Activated naive CD8-positive, alpha-beta T cell treated with anti-CD3 and anti-CD28 coated beads for 36 hours (primary cell): ENCODE measurements at regions not wholly inside any gene's neighbourhood (a gene's known extent, or its start where the extent isn't known, plus 50 kb on each side); places are given as distances from the start of the nearest gene placed in this dataset.
A peak's percentile ranks its signal among the peaks of the same experiment; 100 is the strongest.
"Not testable (repeated sequence)": the region's sequence is repeated elsewhere in the genome, so short reads cannot be mapped to it uniquely, and the experiment has no call there.

Experiments used
- DNase-seq: peaks from one replicate; pipeline ENCODE4 v3.0.0; 2021
- H3K27ac Mint-ChIP-seq: one replicate; pipeline ENCODE4 v1.8.0; 2022; ENCODE audit warnings: mild to moderate bottlenecking, moderate library complexity, mixed read lengths
- H3K27me3 Mint-ChIP-seq: one replicate; pipeline ENCODE4 v1.8.0; 2022; ENCODE audit warnings: mild to moderate bottlenecking, mixed read lengths
- H3K36me3 Mint-ChIP-seq: one replicate; pipeline ENCODE4 v1.8.0; 2021; ENCODE audit warnings: mild to moderate bottlenecking, mixed read lengths
- H3K4me1 Mint-ChIP-seq: one replicate; pipeline ENCODE4 v1.8.0; 2021; ENCODE audit warnings: mixed read lengths
- H3K4me3 Mint-ChIP-seq: one replicate; pipeline ENCODE4 v1.8.0; 2022; ENCODE audit warnings: mild to moderate bottlenecking, moderate library complexity, mixed read lengths
- H3K9me3 Mint-ChIP-seq: one replicate; pipeline ENCODE4 v1.8.0; 2022; ENCODE audit warnings: mixed read lengths

- H3K27ac Mint-ChIP-seq, result no peak overlapping the region
- no peak overlapping the region for H3K4me3 Mint-ChIP-seq
- no peaks in the 10 kb centered on the region for H3K36me3 Mint-ChIP-seq
- H3K9me3 Mint-ChIP-seq, result peaks cover 1% of the 10 kb centered on the region
- H3K4me1 Mint-ChIP-seq, result no peaks in the 10 kb centered on the region
- H3K27me3 Mint-ChIP-seq, result no peaks in the 10 kb centered on the region
- no peak for DNase-seq
Measured at GRCh38 chrX:95484781-95485180, 1199.9 kb upstream of the DIAPH2 start.

- H3K27me3 Mint-ChIP-seq, result no peaks in the 10 kb centered on the region
- H3K4me3 Mint-ChIP-seq, result no peak overlapping the region
- no peaks in the 10 kb centered on the region for H3K4me1 Mint-ChIP-seq
- H3K27ac Mint-ChIP-seq, result no peak overlapping the region
- no peaks in the 10 kb centered on the region for H3K9me3 Mint-ChIP-seq
- no peak for DNase-seq
- H3K36me3 Mint-ChIP-seq, result no peaks in the 10 kb centered on the region
Measured at GRCh38 chrX:95505721-95506120, 1178.9 kb upstream of the DIAPH2 start.

- Mint-ChIP-seq H3K4me3 (no peak overlapping the region), H3K27me3 (no peaks in the 10 kb centered on the region), H3K9me3 (no peaks in the 10 kb centered on the region), H3K27ac (no peak overlapping the region), H3K4me1 (no peaks in the 10 kb centered on the region), H3K36me3 (no peaks in the 10 kb centered on the region)
- no peak for DNase-seq
Measured at GRCh38 chrX:95509474-95509873, 1175.2 kb upstream of the DIAPH2 start.

GRCh38 chrX:95524018-95524417 lies 1160.6 kb upstream of the DIAPH2 start:
- not testable (repeated sequence) for DNase-seq, H3K4me1 Mint-ChIP-seq, H3K36me3 Mint-ChIP-seq

GRCh38 chrX:95536111-95536510 lies 1148.5 kb upstream of the DIAPH2 start:
- Mint-ChIP-seq H3K36me3 (no peaks in the 10 kb centered on the region), H3K27me3 (no peaks in the 10 kb centered on the region), H3K4me1 (no peaks in the 10 kb centered on the region), H3K9me3 (no peaks in the 10 kb centered on the region), H3K4me3 (no peak overlapping the region), H3K27ac (no peak overlapping the region)
- DNase-seq, result no peak

More at GRCh38 chrX:95524018-95524417, 1160.6 kb upstream of the DIAPH2 start:
- H3K4me3 Mint-ChIP-seq, H3K27me3 Mint-ChIP-seq, H3K9me3 Mint-ChIP-seq, H3K27ac Mint-ChIP-seq: not testable (repeated sequence)

- Mint-ChIP-seq H3K4me1 (no peaks in the 10 kb centered on the region), H3K9me3 (no peaks in the 10 kb centered on the region), H3K27me3 (no peaks in the 10 kb centered on the region), H3K27ac (no peak overlapping the region), H3K4me3 (no peak overlapping the region), H3K36me3 (no peaks in the 10 kb centered on the region)
- DNase-seq, result no peak
Measured at GRCh38 chrX:95536661-95537060, 1148.0 kb upstream of the DIAPH2 start.

GRCh38 chrX:95539041-95539440 lies 1145.6 kb upstream of the DIAPH2 start:
- Mint-ChIP-seq H3K9me3 (no peaks in the 10 kb centered on the region), H3K27me3 (no peaks in the 10 kb centered on the region), H3K4me1 (no peaks in the 10 kb centered on the region), H3K4me3 (no peak overlapping the region), H3K36me3 (no peaks in the 10 kb centered on the region), H3K27ac (no peak overlapping the region)
- DNase-seq, result no peak

GRCh38 chrX:95549552-95549951 lies 1135.1 kb upstream of the DIAPH2 start:
- H3K27ac Mint-ChIP-seq, H3K36me3 Mint-ChIP-seq, H3K27me3 Mint-ChIP-seq, H3K9me3 Mint-ChIP-seq, DNase-seq, H3K4me1 Mint-ChIP-seq: not testable (repeated sequence)
- H3K4me3 Mint-ChIP-seq, result peak overlapping the region; percentile 29

GRCh38 chrX:95585321-95585720 lies 1099.3 kb upstream of the DIAPH2 start:
- no peak overlapping the region for H3K4me3 Mint-ChIP-seq
- H3K4me1 Mint-ChIP-seq, result no peaks in the 10 kb centered on the region
- no peaks in the 10 kb centered on the region for H3K27me3 Mint-ChIP-seq
- H3K9me3 Mint-ChIP-seq, result no peaks in the 10 kb centered on the region
- no peak for DNase-seq
- no peak overlapping the region for H3K27ac Mint-ChIP-seq
- H3K36me3 Mint-ChIP-seq, result no peaks in the 10 kb centered on the region

- H3K4me1 Mint-ChIP-seq, result no peaks in the 10 kb centered on the region
- H3K36me3 Mint-ChIP-seq, result no peaks in the 10 kb centered on the region
- H3K4me3 Mint-ChIP-seq, result no peak overlapping the region
- no peak overlapping the region for H3K27ac Mint-ChIP-seq
- no peaks in the 10 kb centered on the region for H3K27me3 Mint-ChIP-seq
- peaks cover 7% of the 10 kb centered on the region for H3K9me3 Mint-ChIP-seq
- no peak for DNase-seq
Measured at GRCh38 chrX:95612350-95612749, 1072.3 kb upstream of the DIAPH2 start.

- no peaks in the 10 kb centered on the region for H3K9me3 Mint-ChIP-seq
- H3K27me3 Mint-ChIP-seq, result no peaks in the 10 kb centered on the region
- H3K4me1 Mint-ChIP-seq, result no peaks in the 10 kb centered on the region
- DNase-seq, result no peak
- H3K4me3 Mint-ChIP-seq, result no peak overlapping the region
- H3K27ac Mint-ChIP-seq, result no peak overlapping the region
- no peaks in the 10 kb centered on the region for H3K36me3 Mint-ChIP-seq
Measured at GRCh38 chrX:95622200-95622599, 1062.4 kb upstream of the DIAPH2 start.

- H3K27me3 Mint-ChIP-seq, result no peaks in the 10 kb centered on the region
- no peak overlapping the region for H3K4me3 Mint-ChIP-seq
- no peaks in the 10 kb centered on the region for H3K4me1 Mint-ChIP-seq
- H3K9me3 Mint-ChIP-seq, result no peaks in the 10 kb centered on the region
- H3K36me3 Mint-ChIP-seq, result no peaks in the 10 kb centered on the region
- H3K27ac Mint-ChIP-seq, result no peak overlapping the region
- DNase-seq, result no peak
Measured at GRCh38 chrX:95626748-95627147, 1057.9 kb upstream of the DIAPH2 start.

- Mint-ChIP-seq H3K27me3 (no peaks in the 10 kb centered on the region), H3K4me1 (no peaks in the 10 kb centered on the region), H3K4me3 (no peak overlapping the region), H3K36me3 (no peaks in the 10 kb centered on the region), H3K9me3 (no peaks in the 10 kb centered on the region), H3K27ac (no peak overlapping the region)
- DNase-seq, result no peak
Measured at GRCh38 chrX:95628796-95629195, 1055.8 kb upstream of the DIAPH2 start.

GRCh38 chrX:95629737-95630136 lies 1054.9 kb upstream of the DIAPH2 start:
- Mint-ChIP-seq H3K9me3 (no peaks in the 10 kb centered on the region), H3K27ac (no peak overlapping the region), H3K4me3 (no peak overlapping the region), H3K36me3 (no peaks in the 10 kb centered on the region), H3K4me1 (no peaks in the 10 kb centered on the region), H3K27me3 (no peaks in the 10 kb centered on the region)
- no peak for DNase-seq

- Mint-ChIP-seq H3K4me1 (no peaks in the 10 kb centered on the region), H3K9me3 (no peaks in the 10 kb centered on the region), H3K27ac (no peak overlapping the region), H3K4me3 (no peak overlapping the region), H3K27me3 (no peaks in the 10 kb centered on the region), H3K36me3 (no peaks in the 10 kb centered on the region)
- no peak for DNase-seq
Measured at GRCh38 chrX:95640226-95640625, 1044.4 kb upstream of the DIAPH2 start.

- H3K4me3 Mint-ChIP-seq, result no peak overlapping the region
- no peaks in the 10 kb centered on the region for H3K27me3 Mint-ChIP-seq
- no peaks in the 10 kb centered on the region for H3K4me1 Mint-ChIP-seq
- H3K9me3 Mint-ChIP-seq, result no peaks in the 10 kb centered on the region
- no peaks in the 10 kb centered on the region for H3K36me3 Mint-ChIP-seq
- no peak for DNase-seq
- no peak overlapping the region for H3K27ac Mint-ChIP-seq
Measured at GRCh38 chrX:95645738-95646137, 1038.9 kb upstream of the DIAPH2 start.

GRCh38 chrX:95662200-95662599 lies 1022.4 kb upstream of the DIAPH2 start:
- Mint-ChIP-seq H3K9me3 (no peaks in the 10 kb centered on the region), H3K36me3 (no peaks in the 10 kb centered on the region), H3K27ac (no peak overlapping the region), H3K4me1 (no peaks in the 10 kb centered on the region), H3K27me3 (no peaks in the 10 kb centered on the region), H3K4me3 (no peak overlapping the region)
- DNase-seq, result no peak
